Lung (tissue), 11 donors: ENCODE measurements at regions not wholly inside any gene's neighbourhood (a gene's known extent, or its start where the extent isn't known, plus 50 kb on each side); places are given as distances from the start of the nearest gene placed in this dataset.

Experiments used
- ATAC-seq: fragments of 200-7000 bp; cut with Tn5 transposase; one replicate; pipeline ENCODE4 v1.9.1; 2020; ENCODE audit warnings: moderate number of reproducible peaks; ENCODE audit not compliant: insufficient read depth, low FRiP score
- DNase-seq, 3 donors: peaks; one replicate each; pipeline ENCODE4 v3.0.0-alpha.2; 2013 to 2017
- H3K27ac ChIP-seq, 2 donors: one replicate each; pipeline ENCODE4 v1.5.1; 2013; ENCODE audit warnings: mild to moderate bottlenecking in 2 of 2, moderate library complexity in 2 of 2, control low read depth in 1 of 2, inconsistent platforms in 1 of 2, low read depth in 1 of 2, low read length in 1 of 2
- H3K27me3 ChIP-seq, 3 donors: one replicate each; pipeline ENCODE4 v1.5.1; 2013; ENCODE audit warnings: low read length in 2 of 3; ENCODE audit not compliant: control insufficient read depth in 3 of 3, insufficient read depth in 3 of 3
- H3K36me3 ChIP-seq, 4 donors: one replicate each; pipeline ENCODE4 v1.5.1; 2013; ENCODE audit warnings: low read length in 4 of 4, mild to moderate bottlenecking in 1 of 4, moderate library complexity in 1 of 4; ENCODE audit not compliant: control insufficient read depth in 4 of 4, insufficient read depth in 4 of 4
- H3K4me1 ChIP-seq, 5 donors: one replicate each; pipeline ENCODE4 v1.5.1; 2013; ENCODE audit warnings: low read length in 5 of 5, mild to moderate bottlenecking in 2 of 5, moderate library complexity in 1 of 5; ENCODE audit not compliant: control insufficient read depth in 5 of 5, insufficient read depth in 5 of 5
- H3K4me3 ChIP-seq: one replicate; pipeline ENCODE4 v1.5.1; 2013; ENCODE audit warnings: mild to moderate bottlenecking, control low read depth, moderate library complexity
- H3K9ac ChIP-seq, 2 donors: one replicate each; pipeline ENCODE4 v1.5.1; 2013; ENCODE audit warnings: low read length in 2 of 2, control low read depth in 1 of 2; ENCODE audit not compliant: insufficient read depth in 1 of 2
- H3K9me3 ChIP-seq, 4 donors: one replicate each; pipeline ENCODE4 v1.5.1; 2013; ENCODE audit warnings: low read length in 3 of 4, mild to moderate bottlenecking in 1 of 4, moderate library complexity in 1 of 4; ENCODE audit not compliant: control insufficient read depth in 4 of 4, insufficient read depth in 3 of 4
- CTCF ChIP-seq: IDR thresholded peaks from 2 replicates; pipeline ENCODE4 v1.5.1; 2012; ENCODE audit warnings: mild to moderate bottlenecking; ENCODE audit errors: control extremely low read depth, extremely low read depth
- WGBS, 2 donors: extraction: QIAGEN DNeasy Blood & Tissue Kit; methylation state at CpG; one replicate each; pipeline ENCODE4 v1.1.7; 2013; 5-methylcytosine and 5-hydroxymethylcytosine counted together
- donor health status: control.
- donor health status: control.
- donor health status: Bipolar disorder and iron deficiency.
- donor health status: healthy.
- donor health status: DM: yes; HTN: yes; CAD: no.

- no peaks in the 10 kb centered on the region for H3K36me3 ChIP-seq
- ATAC-seq = no peak
- no peak for TF ChIP-seq CTCF
- 61 to 83% methylated on average over 1 of the region's 1 CpG for WGBS, 2 donors
- H3K27ac ChIP-seq = no peak overlapping the region
- no peak overlapping the region for H3K9ac ChIP-seq
- H3K4me3 ChIP-seq = no peak overlapping the region
- H3K9me3 ChIP-seq = no peaks in the 10 kb centered on the region
- H3K4me1 ChIP-seq = peaks cover 0 to 6% (median 0%) of the 10 kb centered on the region in 5 donors
- H3K27me3 ChIP-seq = no peaks in the 10 kb centered on the region
- no peak for DNase-seq
These were observed 204.4 kb downstream of the ALX1 start for GRCh38 chr12:85484387-85484786.

DNA sequence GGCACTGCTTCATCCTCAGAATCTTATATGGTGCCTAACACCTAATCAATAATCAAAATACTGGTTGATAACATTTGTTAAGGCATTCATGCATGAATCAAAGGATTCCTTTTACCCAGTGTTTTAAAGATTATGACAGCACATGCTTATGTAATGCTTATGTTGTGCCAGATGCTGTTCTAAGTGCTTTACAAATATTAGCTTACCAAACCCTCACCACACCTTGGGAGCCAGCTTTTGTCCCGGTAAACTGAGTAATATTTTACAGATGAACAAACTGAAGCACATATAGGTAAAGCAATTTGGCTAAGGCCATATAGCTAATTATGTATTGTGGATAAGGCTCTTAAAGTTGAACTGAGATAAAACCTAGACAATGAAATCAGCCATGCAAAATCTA lies 209.2 kb downstream of the ALX1 start:
- no peaks in the 10 kb centered on the region for H3K9me3 ChIP-seq
- no peak for ATAC-seq
- H3K4me3 ChIP-seq = no peak overlapping the region
- no peaks in the 10 kb centered on the region for H3K4me1 ChIP-seq
- DNase-seq = no peak
- WGBS, 2 donors = 64 to 84% methylated on average over 1 of the region's 1 CpG
- no peaks in the 10 kb centered on the region for H3K36me3 ChIP-seq
- H3K9ac ChIP-seq = no peak overlapping the region
- H3K27me3 ChIP-seq = no peaks in the 10 kb centered on the region
- no peak overlapping the region for H3K27ac ChIP-seq
- TF ChIP-seq CTCF = no peak

- Histone ChIP-seq H3K9ac (no peak overlapping the region), H3K27me3 (no peaks in the 10 kb centered on the region), H3K9me3 (no peaks in the 10 kb centered on the region), H3K4me1 (no peaks in the 10 kb centered on the region), H3K4me3 (no peak overlapping the region), H3K27ac (no peak overlapping the region), H3K36me3 (no peaks in the 10 kb centered on the region)
- WGBS, 2 donors = 83% methylated on average over 2 of the region's 2 CpGs
- TF ChIP-seq CTCF = no peak
- DNase-seq (no peak), ATAC-seq (no peak)
These were observed 224.1 kb downstream of the ALX1 start for GRCh38 chr12:85504164-85504563.

GRCh38 chr12:85504624-85505023 lies 224.6 kb downstream of the ALX1 start:
- Histone ChIP-seq H3K4me3 (no peak overlapping the region), H3K9me3 (no peaks in the 10 kb centered on the region), H3K4me1 (no peaks in the 10 kb centered on the region), H3K9ac (no peak overlapping the region), H3K36me3 (no peaks in the 10 kb centered on the region), H3K27me3 (no peaks in the 10 kb centered on the region), H3K27ac (no peak overlapping the region)
- no peak for DNase-seq
- TF ChIP-seq CTCF = no peak
- no peak for ATAC-seq
- 91 to 94% methylated on average over 4 of the region's 4 CpGs for WGBS, 2 donors
